Choroid plexus epithelial cell (primary cell): ENCODE measurements at regions not wholly inside any gene's neighbourhood (a gene's known extent, or its start where the extent isn't known, plus 50 kb on each side); places are given as distances from the start of the nearest gene placed in this dataset.

Source experiments
- DNase-seq: peaks from one replicate; pipeline ENCODE4 v3.0.0-alpha.2; 2010; ENCODE audit warnings: low read depth
- H3K4me3 ChIP-seq: 2 replicates; pipeline ENCODE4 v1.5.1; 2011; ENCODE audit warnings: low read depth, mild to moderate bottlenecking, control low read depth, low read length, moderate library complexity
- TF ChIP-seq, protein P1 (sequence below): conservative IDR thresholded peaks from 2 replicates; pipeline ENCODE4 v1.5.1; 2011; ENCODE audit warnings: low read depth, mild to moderate bottlenecking, control low read depth, inconsistent platforms, low read length, moderate library complexity

DNA sequence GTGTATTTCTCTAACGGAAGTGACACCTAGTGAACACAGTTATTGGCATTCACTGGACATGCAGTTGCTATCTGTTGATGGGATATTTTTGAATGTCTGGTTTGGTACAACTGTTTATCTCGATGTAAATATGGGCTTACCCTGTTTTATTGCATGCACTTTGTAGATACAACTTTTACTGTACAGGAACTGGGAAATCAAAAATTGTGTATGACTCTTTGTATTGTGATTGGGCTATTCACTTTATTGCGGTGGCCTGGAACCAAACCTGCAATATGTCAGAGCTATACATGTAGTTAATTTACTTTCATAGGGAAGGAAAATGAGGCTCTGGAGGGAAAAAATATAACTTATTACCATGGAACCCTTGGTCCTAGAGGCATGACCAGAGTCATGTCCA lies 380.7 kb upstream of the KIRREL3 start:
- no peak for DNase-seq
- TF ChIP-seq, protein P1, sequence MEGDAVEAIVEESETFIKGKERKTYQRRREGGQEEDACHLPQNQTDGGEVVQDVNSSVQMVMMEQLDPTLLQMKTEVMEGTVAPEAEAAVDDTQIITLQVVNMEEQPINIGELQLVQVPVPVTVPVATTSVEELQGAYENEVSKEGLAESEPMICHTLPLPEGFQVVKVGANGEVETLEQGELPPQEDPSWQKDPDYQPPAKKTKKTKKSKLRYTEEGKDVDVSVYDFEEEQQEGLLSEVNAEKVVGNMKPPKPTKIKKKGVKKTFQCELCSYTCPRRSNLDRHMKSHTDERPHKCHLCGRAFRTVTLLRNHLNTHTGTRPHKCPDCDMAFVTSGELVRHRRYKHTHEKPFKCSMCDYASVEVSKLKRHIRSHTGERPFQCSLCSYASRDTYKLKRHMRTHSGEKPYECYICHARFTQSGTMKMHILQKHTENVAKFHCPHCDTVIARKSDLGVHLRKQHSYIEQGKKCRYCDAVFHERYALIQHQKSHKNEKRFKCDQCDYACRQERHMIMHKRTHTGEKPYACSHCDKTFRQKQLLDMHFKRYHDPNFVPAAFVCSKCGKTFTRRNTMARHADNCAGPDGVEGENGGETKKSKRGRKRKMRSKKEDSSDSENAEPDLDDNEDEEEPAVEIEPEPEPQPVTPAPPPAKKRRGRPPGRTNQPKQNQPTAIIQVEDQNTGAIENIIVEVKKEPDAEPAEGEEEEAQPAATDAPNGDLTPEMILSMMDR: no peak

DNA sequence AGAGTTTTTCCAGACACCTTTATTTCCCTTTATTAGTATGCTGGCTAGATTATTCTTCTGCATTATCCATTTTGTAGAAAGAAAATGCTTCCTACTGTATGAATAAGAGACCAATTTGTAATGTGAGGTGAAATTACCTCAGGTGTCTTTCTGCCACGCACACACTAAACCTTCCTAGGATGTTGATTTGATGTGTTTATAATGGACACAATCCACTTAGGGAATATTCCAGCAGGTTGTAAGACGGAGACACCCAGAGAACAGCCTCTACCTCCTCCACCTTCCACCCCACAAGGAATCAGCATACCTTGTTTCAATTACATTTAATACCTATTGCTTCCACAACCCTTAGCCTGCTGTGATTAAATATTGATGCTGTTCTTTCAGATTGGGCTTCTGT lies 379.1 kb upstream of the KIRREL3 start:
- TF ChIP-seq, protein P1: no peak
- H3K4me3 ChIP-seq: no peak overlapping the region
- no peak for DNase-seq

More for the DNA sequence above, 380.7 kb upstream of the KIRREL3 start:
- no peak overlapping the region for H3K4me3 ChIP-seq

DNA sequence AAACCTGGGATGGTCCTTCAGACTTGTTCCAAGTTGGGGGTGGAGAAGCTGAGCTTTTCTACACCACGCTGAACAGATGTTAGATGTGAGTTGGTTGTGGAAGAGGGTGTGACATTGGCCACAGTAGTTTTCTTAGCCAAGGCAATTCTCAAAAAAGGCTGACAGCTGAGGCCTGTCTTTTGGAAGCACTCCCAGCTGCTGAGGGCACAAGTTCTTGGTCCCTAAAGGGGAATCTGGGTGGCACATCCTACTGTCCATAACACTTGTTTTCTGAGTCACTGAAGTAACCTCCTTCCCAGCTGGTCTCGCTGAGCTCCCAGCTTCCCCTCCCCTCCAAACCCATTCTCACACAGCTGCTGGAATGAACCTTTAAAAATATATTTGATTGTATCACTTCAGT lies 375.7 kb upstream of the KIRREL3 start:
- no peak for DNase-seq
- no peak overlapping the region for H3K4me3 ChIP-seq
- TF ChIP-seq, protein P1: no peak

DNA sequence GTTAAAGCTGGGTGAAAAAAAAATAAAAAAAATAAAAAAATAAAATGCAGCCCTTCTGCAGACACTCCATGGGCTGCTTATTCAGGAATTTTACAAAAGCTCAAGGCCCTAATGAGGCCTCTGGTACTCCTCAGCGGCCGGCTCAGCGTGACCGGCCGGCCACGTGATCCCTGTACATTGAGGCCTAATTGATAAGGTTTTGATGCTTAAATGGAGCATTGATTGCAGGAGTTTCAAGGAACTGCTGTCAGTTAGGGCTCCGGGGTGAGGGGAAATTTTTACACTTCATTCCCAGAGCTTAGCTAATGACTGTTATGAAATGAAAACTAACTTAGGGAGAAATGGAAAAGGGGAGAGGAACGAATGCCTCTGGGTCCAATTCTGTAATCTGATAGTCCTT lies 368.8 kb upstream of the KIRREL3 start:
- no peak for DNase-seq
- TF ChIP-seq, protein P1: no peak

DNA sequence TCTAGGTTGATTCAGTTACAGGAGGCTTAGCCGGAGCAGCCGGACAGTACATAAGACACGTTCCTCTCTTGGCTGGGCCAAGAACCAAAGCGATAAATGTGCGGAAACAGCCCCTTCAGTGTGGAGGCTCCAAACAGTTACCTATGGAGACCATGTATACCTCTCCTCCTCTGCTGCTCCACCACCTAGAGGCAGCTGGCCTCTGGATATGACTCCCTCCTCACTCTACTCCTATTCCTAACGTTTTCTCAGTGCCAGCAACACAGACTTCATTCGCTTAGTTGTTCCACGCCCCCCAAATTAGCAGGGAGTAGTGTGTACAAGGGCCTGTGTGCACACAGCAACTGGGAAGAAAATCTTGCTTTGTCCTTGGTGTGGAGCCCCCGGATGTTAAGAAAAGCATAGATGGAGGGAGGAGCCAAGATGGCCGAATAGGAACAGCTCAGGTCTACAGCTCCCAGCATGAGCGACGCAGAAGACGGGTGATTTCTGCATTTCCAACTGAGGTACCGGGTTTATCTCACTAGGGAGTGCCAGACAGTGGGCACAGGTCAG lies 362.3 kb upstream of the KIRREL3 start:
- TF ChIP-seq, protein P1: no peak
- no peak for DNase-seq
- H3K4me3 ChIP-seq: no peak overlapping the region

More for the DNA sequence above, 368.8 kb upstream of the KIRREL3 start:
- H3K4me3 ChIP-seq: no peak overlapping the region

DNA sequence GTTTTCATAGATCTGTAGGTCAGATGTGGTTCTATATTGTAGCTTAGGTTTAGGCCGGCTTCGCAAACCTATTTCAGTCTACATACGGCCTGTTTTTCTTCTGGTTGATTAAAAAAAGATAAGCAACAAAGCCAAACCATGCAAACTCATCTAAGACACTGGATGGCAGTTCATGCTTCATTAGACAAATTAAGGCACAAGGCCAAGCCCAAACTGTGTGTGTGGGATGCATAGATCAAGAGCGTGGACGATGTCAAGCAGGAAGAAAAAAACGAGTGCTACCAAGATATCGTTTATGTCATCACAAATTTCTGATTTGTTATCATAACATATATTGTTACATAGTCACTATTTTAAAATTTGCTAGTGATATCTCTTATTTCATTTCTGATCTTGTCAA lies 357.6 kb upstream of the KIRREL3 start:
- H3K4me3 ChIP-seq: no peak overlapping the region
- TF ChIP-seq, protein P1: no peak
- DNase-seq: no peak

DNA sequence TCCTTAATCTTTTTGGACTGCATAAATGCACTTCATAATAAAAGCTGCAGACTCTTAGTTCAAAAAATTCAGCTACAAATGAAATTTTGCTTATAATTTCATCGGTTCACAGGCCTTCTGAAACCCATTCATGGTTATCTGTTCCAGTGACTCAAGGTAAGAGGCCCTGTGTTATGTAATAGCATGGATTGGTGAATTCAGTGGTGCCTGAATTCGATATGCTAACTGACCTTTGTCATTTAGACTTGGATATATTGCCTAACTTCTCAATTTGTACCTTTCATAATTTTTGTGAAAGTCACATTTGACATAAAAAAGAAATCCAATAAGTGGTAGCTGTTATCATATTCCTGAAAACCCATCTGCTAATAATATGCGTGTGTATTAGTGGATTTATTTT lies 349.9 kb upstream of the KIRREL3 start:
- TF ChIP-seq, protein P1: no peak
- DNase-seq: no peak
- H3K4me3 ChIP-seq: no peak overlapping the region
